RWPE1 (cell line): ENCODE measurements at regions not wholly inside any gene's neighbourhood (a gene's known extent, or its start where the extent isn't known, plus 50 kb on each side); places are given as distances from the start of the nearest gene placed in this dataset.

Experiments
- CTCF ChIA-PET: fragments of 350-600 bp; sonication (Branson Sonifier 250); formaldehyde crosslinking; extraction: SDS; loops from one replicate; lab custom pipeline; 2021; lab: Yijun Ruan, JAX
- POLR2A ChIA-PET: fragments of 400-600 bp; formaldehyde crosslinking; extraction: SDS; loops from one replicate; lab custom pipeline; 2020; ENCODE audit warnings: antibody characterized with exemption; ENCODE audit not compliant: low non-redundant PET; lab: Yijun Ruan, JAX
- DNase-seq: peaks from one replicate; pipeline ENCODE4 v3.0.0; 2012; ENCODE audit warnings: low spot score
- H3K27ac ChIP-seq: fragments of 450-650 bp; 2 replicates; pipeline ENCODE4 v1.5.1; 2017
- CTCF ChIP-seq: fragments of 450-650 bp; conservative IDR thresholded peaks from 2 replicates; pipeline ENCODE4 v1.5.1; 2017; ENCODE audit warnings: low read depth, mild to moderate bottlenecking

GRCh38 chr15:53404930-53405493 is 354.5 kb downstream of the WDR72 start:
- ChIA-PET POLR2A (no interaction called here), CTCF (interaction anchor here (0.6 kb wide), 1 partner anchor 857 kb away, joined by 3 read pairs; no protein-coding TSS in a partner anchor)
- no peak overlapping the region for H3K27ac ChIP-seq
- no peak for DNase-seq
- TF ChIP-seq CTCF, result no peak

- CTCF ChIA-PET, result no interaction called here
- no peak for TF ChIP-seq CTCF
- no peak for DNase-seq
- POLR2A ChIA-PET, result no interaction called here
- H3K27ac ChIP-seq, result no peak overlapping the region
Observed at GRCh38 chr15:53401503-53401902, 358.0 kb downstream of the WDR72 start.

GRCh38 chr15:53400986-53401385 is 358.5 kb downstream of the WDR72 start:
- no peak for TF ChIP-seq CTCF
- CTCF ChIA-PET, result no interaction called here
- H3K27ac ChIP-seq, result no peak overlapping the region
- DNase-seq, result no peak
- POLR2A ChIA-PET, result no interaction called here

- no peak for TF ChIP-seq CTCF
- ChIA-PET CTCF (no interaction called here), POLR2A (no interaction called here)
- H3K27ac ChIP-seq, result no peak overlapping the region
- no peak for DNase-seq
Observed at GRCh38 chr15:53397041-53397616, 362.3 kb downstream of the WDR72 start.

- POLR2A ChIA-PET, result no interaction called here
- H3K27ac ChIP-seq, result no peak overlapping the region
- CTCF ChIA-PET, result no interaction called here
- TF ChIP-seq CTCF, result no peak
- DNase-seq, result no peak
Observed at GRCh38 chr15:53395871-53396270, 363.6 kb downstream of the WDR72 start.

- POLR2A ChIA-PET, result no interaction called here
- CTCF ChIA-PET, result no interaction called here
- no peak overlapping the region for H3K27ac ChIP-seq
- no peak for DNase-seq
- no peak for TF ChIP-seq CTCF
Observed at GRCh38 chr15:53390549-53390948, 368.9 kb downstream of the WDR72 start.
